ENCODE measurements at regions not wholly inside any gene's neighbourhood (a gene's known extent, or its start where the extent isn't known, plus 50 kb on each side); places are given as distances from the start of the nearest gene placed in this dataset.

GRCh38 chr2:78564666-78565065, 460.8 kb upstream of the REG3G start:
- Mint-ChIP-seq H3K4me1 (no peaks in the 10 kb centered on the region), H3K4me3 (no peak overlapping the region), H3K27me3 (no peaks in the 10 kb centered on the region), H3K36me3 (no peaks in the 10 kb centered on the region), H3K9me3 (peaks cover 0 to 28% (median 2%) of the 10 kb centered on the region in 11 donors), H3K27ac (no peak overlapping the region)
- no peak overlapping the region for H3K4me3 ChIP-seq (ENCODE audit: low read length)
- DNase-seq (no peak), ATAC-seq (no peak)
- intact Hi-C loops (cut with micrococcal nuclease) = no loop called here
- H3K36me3 ChIP-seq (ENCODE audit: control insufficient read depth in 2 of 3, insufficient read depth in 3 of 3, low read length in 3 of 3) = no peaks in the 10 kb centered on the region
- ChIA-PET CTCF (no interaction called here), POLR2A (no interaction called here)
- no peak overlapping the region for H3K27ac ChIP-seq (ENCODE audit: low read depth, low read length)
- H3K27me3 ChIP-seq (ENCODE audit: control insufficient read depth in 2 of 2, insufficient read depth in 2 of 2, low read length in 2 of 2) = no peaks in the 10 kb centered on the region
- no peaks in the 10 kb centered on the region for H3K9me3 ChIP-seq (ENCODE audit: control insufficient read depth in 2 of 3, low read length in 3 of 3)
- H3K4me1 ChIP-seq (ENCODE audit: control insufficient read depth in 2 of 2, insufficient read depth in 2 of 2, low read length in 2 of 2) = no peaks in the 10 kb centered on the region

GRCh38 chr2:78568782-78569373, 456.6 kb upstream of the REG3G start:
- H3K36me3 Mint-ChIP-seq = peaks cover 0 to 3% (median 0%) of the 10 kb centered on the region in 5 donors
- H3K9me3 Mint-ChIP-seq = peaks cover 2 to 41% (median 10%) of the 10 kb centered on the region in 11 donors
- no peak for ATAC-seq
- Histone ChIP-seq H3K27ac (ENCODE audit: low read depth, low read length) (no peak overlapping the region), H3K4me1 (ENCODE audit: control insufficient read depth in 2 of 2, insufficient read depth in 2 of 2, low read length in 2 of 2) (no peaks in the 10 kb centered on the region), H3K27me3 (ENCODE audit: control insufficient read depth in 2 of 2, insufficient read depth in 2 of 2, low read length in 2 of 2) (no peaks in the 10 kb centered on the region), H3K4me3 (ENCODE audit: low read length) (no peak overlapping the region), H3K36me3 (ENCODE audit: control insufficient read depth in 2 of 3, insufficient read depth in 3 of 3, low read length in 3 of 3) (no peaks in the 10 kb centered on the region), H3K9me3 (ENCODE audit: control insufficient read depth in 2 of 3, low read length in 3 of 3) (no peaks in the 10 kb centered on the region)
- ChIA-PET CTCF (no interaction called here), POLR2A (no interaction called here)
- no peak for DNase-seq
- no peaks in the 10 kb centered on the region for H3K4me1 Mint-ChIP-seq
- intact Hi-C loops (cut with micrococcal nuclease) = no loop called here
- H3K27ac Mint-ChIP-seq = no peak overlapping the region
- no peak overlapping the region for H3K4me3 Mint-ChIP-seq
- no peaks in the 10 kb centered on the region for H3K27me3 Mint-ChIP-seq

GRCh38 chr2:78576409-78576808, 449.1 kb upstream of the REG3G start:
- no peak for DNase-seq

GRCh38 chr2:78585871-78586270, 439.6 kb upstream of the REG3G start:
- H3K27me3 ChIP-seq (ENCODE audit: control insufficient read depth in 2 of 2, insufficient read depth in 2 of 2, low read length in 2 of 2) = no peaks in the 10 kb centered on the region
- Mint-ChIP-seq H3K27ac (no peak overlapping the region), H3K27me3 (no peaks in the 10 kb centered on the region), H3K4me1 (no peaks in the 10 kb centered on the region), H3K36me3 (no peaks in the 10 kb centered on the region), H3K9me3 (peaks cover 0 to 22% (median 5%) of the 10 kb centered on the region in 11 donors), H3K4me3 (no peak overlapping the region)
- H3K9me3 ChIP-seq (ENCODE audit: control insufficient read depth in 2 of 3, low read length in 3 of 3) = no peaks in the 10 kb centered on the region
- ChIA-PET CTCF (no interaction called here), POLR2A (no interaction called here)
- H3K4me3 ChIP-seq (ENCODE audit: low read length) = no peak overlapping the region
- ATAC-seq (no peak), DNase-seq (no peak)
- no peaks in the 10 kb centered on the region for H3K36me3 ChIP-seq (ENCODE audit: control insufficient read depth in 2 of 3, insufficient read depth in 3 of 3, low read length in 3 of 3)
- H3K27ac ChIP-seq (ENCODE audit: low read depth, low read length) = no peak overlapping the region
- H3K4me1 ChIP-seq (ENCODE audit: control insufficient read depth in 2 of 2, insufficient read depth in 2 of 2, low read length in 2 of 2) = no peaks in the 10 kb centered on the region
- intact Hi-C loops (cut with micrococcal nuclease) = no loop called here

More at GRCh38 chr2:78576409-78576808, 449.1 kb upstream of the REG3G start:
- H3K36me3 Mint-ChIP-seq = no peaks in the 10 kb centered on the region
- CTCF ChIA-PET = no interaction called here
- intact Hi-C loops (cut with micrococcal nuclease) = no loop called here
- ATAC-seq = no peak
- Histone ChIP-seq H3K4me3 (ENCODE audit: low read length) (no peak overlapping the region), H3K27me3 (ENCODE audit: control insufficient read depth in 2 of 2, insufficient read depth in 2 of 2, low read length in 2 of 2) (no peaks in the 10 kb centered on the region), H3K9me3 (ENCODE audit: control insufficient read depth in 2 of 3, low read length in 3 of 3) (no peaks in the 10 kb centered on the region), H3K36me3 (ENCODE audit: control insufficient read depth in 2 of 3, insufficient read depth in 3 of 3, low read length in 3 of 3) (no peaks in the 10 kb centered on the region), H3K4me1 (ENCODE audit: control insufficient read depth in 2 of 2, insufficient read depth in 2 of 2, low read length in 2 of 2) (no peaks in the 10 kb centered on the region), H3K27ac (ENCODE audit: low read depth, low read length) (no peak overlapping the region)
- H3K9me3 Mint-ChIP-seq = peaks cover 0 to 6% (median 2%) of the 10 kb centered on the region in 11 donors
- POLR2A ChIA-PET = no interaction called here
- H3K27ac Mint-ChIP-seq = no peak overlapping the region
- H3K4me1 Mint-ChIP-seq = no peaks in the 10 kb centered on the region
- no peak overlapping the region for H3K4me3 Mint-ChIP-seq
- H3K27me3 Mint-ChIP-seq = no peaks in the 10 kb centered on the region

GRCh38 chr2:78586316-78586715, 439.2 kb upstream of the REG3G start:
- intact Hi-C loops (cut with micrococcal nuclease) = no loop called here
- Histone ChIP-seq H3K4me3 (ENCODE audit: low read length) (no peak overlapping the region), H3K36me3 (ENCODE audit: control insufficient read depth in 2 of 3, insufficient read depth in 3 of 3, low read length in 3 of 3) (no peaks in the 10 kb centered on the region), H3K27me3 (ENCODE audit: control insufficient read depth in 2 of 2, insufficient read depth in 2 of 2, low read length in 2 of 2) (no peaks in the 10 kb centered on the region), H3K4me1 (ENCODE audit: control insufficient read depth in 2 of 2, insufficient read depth in 2 of 2, low read length in 2 of 2) (no peaks in the 10 kb centered on the region), H3K9me3 (ENCODE audit: control insufficient read depth in 2 of 3, low read length in 3 of 3) (no peaks in the 10 kb centered on the region), H3K27ac (ENCODE audit: low read depth, low read length) (no peak overlapping the region)
- H3K4me3 Mint-ChIP-seq = no peak overlapping the region
- no peaks in the 10 kb centered on the region for H3K36me3 Mint-ChIP-seq
- ChIA-PET CTCF (no interaction called here), POLR2A (no interaction called here)
- H3K27ac Mint-ChIP-seq = no peak overlapping the region
- no peaks in the 10 kb centered on the region for H3K4me1 Mint-ChIP-seq
- no peak for ATAC-seq
- DNase-seq = no peak
- peaks cover 0 to 22% (median 6%) of the 10 kb centered on the region in 11 donors for H3K9me3 Mint-ChIP-seq
- no peaks in the 10 kb centered on the region for H3K27me3 Mint-ChIP-seq

GRCh38 chr2:78589871-78590270, 435.6 kb upstream of the REG3G start:
- peaks cover 0 to 36% (median 7%) of the 10 kb centered on the region in 11 donors for H3K9me3 Mint-ChIP-seq
- Histone ChIP-seq H3K9me3 (ENCODE audit: control insufficient read depth in 2 of 3, low read length in 3 of 3) (no peaks in the 10 kb centered on the region), H3K27me3 (ENCODE audit: control insufficient read depth in 2 of 2, insufficient read depth in 2 of 2, low read length in 2 of 2) (no peaks in the 10 kb centered on the region), H3K27ac (ENCODE audit: low read depth, low read length) (no peak overlapping the region), H3K36me3 (ENCODE audit: control insufficient read depth in 2 of 3, insufficient read depth in 3 of 3, low read length in 3 of 3) (no peaks in the 10 kb centered on the region), H3K4me3 (ENCODE audit: low read length) (no peak overlapping the region), H3K4me1 (ENCODE audit: control insufficient read depth in 2 of 2, insufficient read depth in 2 of 2, low read length in 2 of 2) (no peaks in the 10 kb centered on the region)
- no peak overlapping the region for H3K4me3 Mint-ChIP-seq
- CTCF ChIA-PET = no interaction called here
- H3K4me1 Mint-ChIP-seq = no peaks in the 10 kb centered on the region
- H3K27me3 Mint-ChIP-seq = no peaks in the 10 kb centered on the region
- no peaks in the 10 kb centered on the region for H3K36me3 Mint-ChIP-seq
- POLR2A ChIA-PET = no interaction called here
- DNase-seq = no peak
- no peak overlapping the region for H3K27ac Mint-ChIP-seq
- intact Hi-C loops (cut with micrococcal nuclease) = no loop called here
- no peak for ATAC-seq

GRCh38 chr2:78592491-78592890, 433.0 kb upstream of the REG3G start:
- Mint-ChIP-seq H3K4me1 (no peaks in the 10 kb centered on the region), H3K9me3 (peaks cover 0 to 30% (median 6%) of the 10 kb centered on the region in 11 donors), H3K36me3 (no peaks in the 10 kb centered on the region), H3K27me3 (no peaks in the 10 kb centered on the region), H3K4me3 (no peak overlapping the region), H3K27ac (no peak overlapping the region)
- Histone ChIP-seq H3K9me3 (ENCODE audit: control insufficient read depth in 2 of 3, low read length in 3 of 3) (no peaks in the 10 kb centered on the region), H3K36me3 (ENCODE audit: control insufficient read depth in 2 of 3, insufficient read depth in 3 of 3, low read length in 3 of 3) (no peaks in the 10 kb centered on the region), H3K4me1 (ENCODE audit: control insufficient read depth in 2 of 2, insufficient read depth in 2 of 2, low read length in 2 of 2) (no peaks in the 10 kb centered on the region), H3K4me3 (ENCODE audit: low read length) (no peak overlapping the region), H3K27ac (ENCODE audit: low read depth, low read length) (no peak overlapping the region), H3K27me3 (ENCODE audit: control insufficient read depth in 2 of 2, insufficient read depth in 2 of 2, low read length in 2 of 2) (no peaks in the 10 kb centered on the region)
- POLR2A ChIA-PET = no interaction called here
- no peak for ATAC-seq
- intact Hi-C loops (cut with micrococcal nuclease) = no loop called here
- CTCF ChIA-PET = no interaction called here
- no peak for DNase-seq
